SK-N-SH (cell line): ENCODE measurements at regions not wholly inside any gene's neighbourhood (a gene's known extent, or its start where the extent isn't known, plus 50 kb on each side); places are given as distances from the start of the nearest gene placed in this dataset.

Experiments
- CTCF ChIA-PET: fragments of 300-600, 350-600 bp; formaldehyde crosslinking; extraction: SDS; loops from one replicate; lab custom pipeline; 2021; lab: Yijun Ruan, JAX
- POLR2A ChIA-PET: fragments of 350-600 bp; sonication (Branson Sonifier 250); formaldehyde crosslinking; extraction: SDS; loops from one replicate; lab custom pipeline; 2020; ENCODE audit warnings: antibody characterized with exemption, inconsistent platforms; lab: Yijun Ruan, JAX
- DNase-seq: peaks from one replicate; pipeline ENCODE4 v3.0.0; 2012
- H2AFZ ChIP-seq: fragments of 200-600 bp; sonication (generic); 2 replicates; pipeline ENCODE4 v1.8.1; 2016; ENCODE audit warnings: antibody characterized with exemption, mild to moderate bottlenecking, low read depth
- H3F3A ChIP-seq: fragments of 200-600 bp; sonication (generic); replicated peaks from 2 replicates; pipeline ENCODE3; 2016; ENCODE audit warnings: antibody characterized with exemption, mild to moderate bottlenecking; ENCODE audit not compliant: insufficient read depth
- H3K27ac ChIP-seq, 2 experiments: fragments of 200-500 bp in 1 of 2; fragments of 200-600 bp in 1 of 2; sonication (Bioruptor generic) in 1 of 2; sonication (generic), shearing (Covaris generic) in 1 of 2; 2 replicates each; pipeline versions ENCODE4 v1.5.1 to v1.6.1; 2014 to 2016; ENCODE audit warnings: low read depth in 2 of 2, inconsistent platforms in 1 of 2, low read length in 1 of 2, mild to moderate bottlenecking in 1 of 2, mixed read lengths in 1 of 2
- H3K27me3 ChIP-seq: fragments of 200-600 bp; sonication (generic), shearing (Covaris generic); 2 replicates; pipeline ENCODE4 v1.6.1; 2016; ENCODE audit warnings: mixed run types; ENCODE audit not compliant: insufficient read depth
- H3K36me3 ChIP-seq, 2 experiments: fragments of 200-500 bp in 1 of 2; fragments of 200-600 bp in 1 of 2; sonication (Bioruptor generic) in 1 of 2; sonication (generic) in 1 of 2; replicated peaks in 1 of 2; 2 replicates each; pipeline versions ENCODE3 to v1.5.1; 2014 to 2016; ENCODE audit warnings: low read length in 1 of 2, mild to moderate bottlenecking in 1 of 2; ENCODE audit not compliant: insufficient read depth in 2 of 2, control insufficient read depth in 1 of 2
- H3K4me1 ChIP-seq, 2 experiments: fragments of 200-500 bp in 1 of 2; fragments of 200-600 bp in 1 of 2; sonication (Bioruptor generic) in 1 of 2; sonication (generic), shearing (Covaris generic) in 1 of 2; 2 replicates each; pipeline versions ENCODE4 v1.5.1 to v1.6.1; 2014 to 2016; ENCODE audit warnings: low read depth in 1 of 2, low read length in 1 of 2, mixed run types in 1 of 2; ENCODE audit not compliant: insufficient read depth in 2 of 2, control insufficient read depth in 1 of 2
- H3K4me2 ChIP-seq: fragments of 200-600 bp; sonication (generic), shearing (Covaris generic); 2 replicates; pipeline ENCODE4 v1.6.1; 2017; ENCODE audit warnings: mixed run types
- H3K4me3 ChIP-seq, 2 experiments: fragments of 200-500 bp in 1 of 2; fragments of 200-600 bp in 1 of 2; sonication (Bioruptor generic) in 1 of 2; sonication (generic), shearing (Covaris generic) in 1 of 2; 2 replicates each; pipeline versions ENCODE4 v1.5.1 to v1.8.1; 2014 to 2016; ENCODE audit warnings: low read depth in 2 of 2, inconsistent platforms in 1 of 2, low read length in 1 of 2, mild to moderate bottlenecking in 1 of 2, mixed read lengths in 1 of 2, moderate library complexity in 1 of 2
- H3K79me2 ChIP-seq: fragments of 200-600 bp; sonication (generic); 2 replicates; pipeline ENCODE4 v1.8.1; 2017; ENCODE audit warnings: mild to moderate bottlenecking; ENCODE audit not compliant: insufficient read depth
- H3K9ac ChIP-seq: fragments of 200-600 bp; sonication (generic); 2 replicates; pipeline ENCODE4 v1.6.1; 2017; ENCODE audit warnings: mixed run types
- H3K9me2 ChIP-seq: fragments of 200-600 bp; sonication (generic); 2 replicates; pipeline ENCODE4 v1.6.1; 2017; ENCODE audit warnings: mixed run types
- H3K9me3 ChIP-seq: fragments of 200-600 bp; sonication (generic); 2 replicates; pipeline ENCODE4 v1.6.1; 2017; ENCODE audit warnings: mixed run types, mild to moderate bottlenecking, moderate library complexity
- H4K20me1 ChIP-seq: fragments of 200-600 bp; sonication (generic); 2 replicates; pipeline ENCODE4 v1.6.1; 2017; ENCODE audit warnings: mild to moderate bottlenecking, mixed run types; ENCODE audit not compliant: insufficient read depth
- CHD2 ChIP-seq: fragments of 150-350 bp; IDR thresholded peaks from 2 replicates; pipeline ENCODE4 v1.6.1; 2018; ENCODE audit warnings: low read length; ENCODE audit not compliant: partially characterized antibody
- CTCF ChIP-seq: fragments of 200-600 bp; sonication (generic); IDR thresholded peaks from 2 replicates; pipeline ENCODE4 v1.6.1; 2017; ENCODE audit warnings: antibody characterized with exemption, mild to moderate bottlenecking, moderate library complexity
- EP300 ChIP-seq, 2 experiments: IDR thresholded peaks; 2 replicates each; pipeline versions ENCODE4 v1.4.0 to v1.6.1; 2012; ENCODE audit warnings: borderline replicate concordance in 1 of 2, low read depth in 1 of 2, low read length in 1 of 2
- EZH2phosphoT487 ChIP-seq: fragments of 200-600 bp; sonication (generic); IDR thresholded peaks from 2 replicates; pipeline ENCODE4 v1.6.1; 2017; ENCODE audit warnings: low read depth, mixed run types, mild to moderate bottlenecking, antibody characterized with exemption, moderate library complexity, borderline replicate concordance
- FOXJ3 ChIP-seq: sonication (generic); formaldehyde crosslinking; IDR thresholded peaks from 2 replicates; pipeline ENCODE4 v1.5.1; 2020; ENCODE audit warnings: mild to moderate bottlenecking, missing genetic modification reagents
- FOXM1 ChIP-seq: IDR thresholded peaks from 2 replicates; pipeline ENCODE4 v1.4.0; 2012; ENCODE audit warnings: low read depth, mild to moderate bottlenecking
- GABPA ChIP-seq: IDR thresholded peaks from 2 replicates; pipeline ENCODE4 v1.4.0; 2012; ENCODE audit warnings: low read depth, mild to moderate bottlenecking
- JUND ChIP-seq: IDR thresholded peaks from 2 replicates; pipeline ENCODE4 v1.4.0; 2012
- MEF2A ChIP-seq: IDR thresholded peaks from 2 replicates; pipeline ENCODE4 v1.4.0; 2012; ENCODE audit warnings: low read depth, borderline replicate concordance
- MXI1 ChIP-seq: IDR thresholded peaks from 2 replicates; pipeline ENCODE4 v1.6.1; 2012; ENCODE audit warnings: mild to moderate bottlenecking, low read depth, low read length, improper control_type of control experiment
- NFIC ChIP-seq: IDR thresholded peaks from 2 replicates; pipeline ENCODE4 v1.4.0; 2012; ENCODE audit warnings: borderline replicate concordance
- NRF1 ChIP-seq: IDR thresholded peaks from 2 replicates; pipeline ENCODE4 v1.6.1; 2012; ENCODE audit warnings: low read depth, mild to moderate bottlenecking, low read length
- PBX3 ChIP-seq: IDR thresholded peaks from 2 replicates; pipeline ENCODE4; 2012
- POLR2AphosphoS5 ChIP-seq: IDR thresholded peaks from 2 replicates; pipeline ENCODE4 v1.6.1; 2012; ENCODE audit warnings: low read depth, low read length
- RCOR1 ChIP-seq: fragments of 150-350 bp; IDR thresholded peaks from 2 replicates; pipeline ENCODE4 v1.6.1; 2017; ENCODE audit warnings: antibody characterized with exemption, low read length
- RFX5 ChIP-seq: IDR thresholded peaks from 2 replicates; pipeline ENCODE4 v1.6.1; 2012; ENCODE audit warnings: mild to moderate bottlenecking, improper control_type of control experiment, low read length
- SIN3A ChIP-seq: IDR thresholded peaks from 2 replicates; pipeline ENCODE4 v1.6.1; 2012; ENCODE audit warnings: low read depth, mild to moderate bottlenecking, low read length, moderate library complexity, borderline replicate concordance
- SMC3 ChIP-seq: IDR thresholded peaks from 2 replicates; pipeline ENCODE4 v1.6.1; 2012; ENCODE audit warnings: low read depth, low read length, improper control_type of control experiment
- TCF12 ChIP-seq: IDR thresholded peaks from 2 replicates; pipeline ENCODE4 v1.4.0; 2012
- TEAD4 ChIP-seq: IDR thresholded peaks from 2 replicates; pipeline ENCODE4 v1.4.0; 2012; ENCODE audit warnings: mild to moderate bottlenecking, borderline replicate concordance; ENCODE audit not compliant: insufficient read depth
- USF1 ChIP-seq: IDR thresholded peaks from 2 replicates; pipeline ENCODE4 v1.4.0; 2012; ENCODE audit warnings: low read depth, borderline replicate concordance
- YY1 ChIP-seq: IDR thresholded peaks from 2 replicates; pipeline ENCODE4 v1.4.0; 2012; ENCODE audit warnings: low read depth, mild to moderate bottlenecking
- ZBTB33 ChIP-seq: IDR thresholded peaks from 2 replicates; pipeline ENCODE4 v1.4.0; 2012; ENCODE audit warnings: low read depth, borderline replicate concordance
- WGBS: methylation state at CpG from one replicate; pipeline ENCODE4 v1.1.6; 2017; ENCODE audit warnings: low lambda C conversion rate; 5-methylcytosine and 5-hydroxymethylcytosine counted together
- TF ChIP-seq, protein P1 (sequence below): fragments of 150-350 bp; IDR thresholded peaks from 2 replicates; pipeline ENCODE4 v1.6.1; 2017; ENCODE audit warnings: antibody characterized with exemption, low read length, low read depth, borderline replicate concordance

DNA sequence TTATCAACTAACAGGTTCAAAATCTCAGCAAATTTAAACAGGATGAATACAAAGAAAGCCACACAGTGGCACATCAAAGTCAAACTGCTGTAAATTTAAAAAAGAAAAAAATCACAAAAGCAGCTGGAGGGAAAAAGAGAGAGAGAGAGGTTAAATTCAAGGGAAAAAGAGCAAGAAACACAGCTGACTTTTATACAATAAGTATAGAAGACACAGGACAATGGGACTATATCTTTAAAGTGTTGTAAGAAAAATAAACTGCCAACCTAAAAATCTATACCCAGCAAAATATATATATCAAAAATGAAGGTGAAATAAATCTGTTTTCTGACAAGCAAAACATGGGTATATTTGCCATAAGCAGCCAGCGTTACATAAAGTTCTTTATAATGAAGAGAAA, 261.5 kb downstream of the TLE1 start:
- Histone ChIP-seq H4K20me1 (no peaks in the 10 kb centered on the region), H3K27ac (no peak overlapping the region), H3K79me2 (no peaks in the 10 kb centered on the region), H3K4me2 (no peak overlapping the region), H3K4me3 (no peak overlapping the region), H3F3A (no peaks in the 10 kb centered on the region), H3K36me3 (no peaks in the 10 kb centered on the region), H2AFZ (no peak overlapping the region), H3K27me3 (no peaks in the 10 kb centered on the region), H3K9me3 (peaks cover 8% of the 10 kb centered on the region), H3K4me1 (no peaks in the 10 kb centered on the region), H3K9ac (no peak overlapping the region), H3K9me2 (0 out of 2 replicates have a peak, but pooled peaks cover 3% of the 10 kb centered on the region)
- 71% methylated on average over 1 of the region's 1 CpG for WGBS
- POLR2A ChIA-PET = no interaction called here
- CTCF ChIA-PET = no interaction called here
- TF ChIP-seq TEAD4 (no peak), FOXJ3 (no peak), RFX5 (no peak), TCF12 (no peak), GABPA (no peak), SIN3A (no peak), MEF2A (no peak), SMC3 (no peak), JUND (no peak), YY1 (no peak), CTCF (no peak), MXI1 (no peak), NRF1 (no peak)
- no peak for DNase-seq

DNA sequence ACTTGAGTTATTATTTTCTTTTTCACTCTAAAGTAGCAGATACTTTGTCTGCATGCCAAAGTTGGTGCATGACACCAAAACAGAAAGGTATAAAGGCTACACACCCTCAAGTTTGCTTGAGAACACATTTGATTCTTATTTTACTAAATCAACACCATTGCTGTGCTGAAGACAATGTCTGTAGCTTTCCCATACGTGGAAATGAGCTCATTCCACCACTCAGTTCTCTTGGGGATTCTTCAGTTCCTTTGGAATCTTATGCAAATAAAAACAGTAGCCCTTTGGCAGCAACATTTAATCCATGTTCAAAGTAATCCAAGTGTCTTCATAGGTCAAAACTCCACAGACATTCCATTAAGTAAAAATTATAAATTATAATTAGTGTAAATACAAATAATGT, 264.9 kb downstream of the TLE1 start:
- Histone ChIP-seq H3K27ac (no peak overlapping the region), H3K9ac (no peak overlapping the region), H3K4me3 (no peak overlapping the region), H3K9me2 (0 out of 2 replicates have a peak, but pooled peaks cover 3% of the 10 kb centered on the region), H3K79me2 (no peaks in the 10 kb centered on the region), H4K20me1 (no peaks in the 10 kb centered on the region), H3K36me3 (no peaks in the 10 kb centered on the region), H3K9me3 (peaks cover 8% of the 10 kb centered on the region), H3F3A (no peaks in the 10 kb centered on the region), H3K27me3 (no peaks in the 10 kb centered on the region), H3K4me1 (no peaks in the 10 kb centered on the region), H3K4me2 (no peak overlapping the region), H2AFZ (no peak overlapping the region)
- 9% methylated on average over 1 of the region's 1 CpG for WGBS
- ChIA-PET CTCF (no interaction called here), POLR2A (no interaction called here)
- DNase-seq = no peak
- TF ChIP-seq FOXM1 (no peak), JUND (no peak), POLR2AphosphoS5 (no peak), EZH2phosphoT487 (no peak), CHD2 (no peak), SMC3 (no peak), ZBTB33 (no peak), EP300 (IDR thresholded peaks at IDR 0.05; ENCODE audit: borderline replicate concordance in 1 of 2, low read depth in 1 of 2, low read length in 1 of 2) (no peak), YY1 (no peak), TCF12 (no peak), GABPA (no peak), NFIC (no peak), PBX3 (no peak), RCOR1 (no peak), USF1 (no peak)
- TF ChIP-seq, protein P1, sequence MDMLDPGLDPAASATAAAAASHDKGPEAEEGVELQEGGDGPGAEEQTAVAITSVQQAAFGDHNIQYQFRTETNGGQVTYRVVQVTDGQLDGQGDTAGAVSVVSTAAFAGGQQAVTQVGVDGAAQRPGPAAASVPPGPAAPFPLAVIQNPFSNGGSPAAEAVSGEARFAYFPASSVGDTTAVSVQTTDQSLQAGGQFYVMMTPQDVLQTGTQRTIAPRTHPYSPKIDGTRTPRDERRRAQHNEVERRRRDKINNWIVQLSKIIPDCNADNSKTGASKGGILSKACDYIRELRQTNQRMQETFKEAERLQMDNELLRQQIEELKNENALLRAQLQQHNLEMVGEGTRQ = no peak
